ENCODE measurements at regions not wholly inside any gene's neighbourhood (a gene's known extent, or its start where the extent isn't known, plus 50 kb on each side); places are given as distances from the start of the nearest gene placed in this dataset.

DNA sequence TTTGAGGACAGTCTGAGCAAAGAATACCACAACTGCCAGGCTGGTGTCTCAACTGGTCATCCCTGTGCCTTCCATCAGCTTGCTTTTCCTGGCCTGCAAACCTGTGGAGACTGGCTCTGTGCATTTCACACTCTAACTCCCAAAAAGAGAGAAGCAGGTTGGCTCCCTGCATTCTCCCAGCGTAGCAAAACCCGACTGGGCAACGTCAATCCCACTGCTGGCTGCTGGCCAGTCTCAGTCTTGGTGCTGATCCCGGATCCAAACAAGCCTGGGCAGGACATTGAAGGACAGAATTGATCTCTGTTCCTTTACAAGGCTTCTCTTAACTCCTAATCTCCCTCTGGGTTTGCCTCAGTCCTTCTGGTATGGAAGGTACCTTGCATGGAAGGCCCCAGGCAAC is 65.4 kb downstream of the FZD10 start:
- Histone ChIP-seq H3K36me3 (no peaks in the 10 kb centered on the region), H3K27ac (no peak overlapping the region), H3K9me3 (no peaks in the 10 kb centered on the region), H3K4me1 (no peaks in the 10 kb centered on the region), H3K4me3 (no peak overlapping the region), H3K27me3 (no peaks in the 10 kb centered on the region)
- intact Hi-C loops (cut with DNase I) = no loop called here
- TF ChIP-seq CTCF (IDR thresholded peaks at IDR 0.05) = no peak
- no peak for TF ChIP-seq POLR2AphosphoS5 (IDR thresholded peaks at IDR 0.05; ENCODE audit: insufficient read depth in 1 of 2, low read depth in 1 of 2)
- TF ChIP-seq POLR2A (IDR thresholded peaks at IDR 0.05) = no peak
- no peak for DNase-seq (ENCODE audit: extremely low spot score in 2 of 2)

GRCh38 chr12:130236446-130236845 is 74.2 kb downstream of the FZD10 start:
- H3K27me3 ChIP-seq = no peaks in the 10 kb centered on the region
- H3K4me1 ChIP-seq = no peaks in the 10 kb centered on the region
- no peaks in the 10 kb centered on the region for H3K36me3 ChIP-seq
- intact Hi-C loops (cut with DNase I) = no loop called here
- no peak for DNase-seq (ENCODE audit: extremely low spot score in 2 of 2)
- no peak overlapping the region for H3K4me3 ChIP-seq
- no peak for TF ChIP-seq CTCF (IDR thresholded peaks at IDR 0.05)
- no peak for TF ChIP-seq POLR2A (IDR thresholded peaks at IDR 0.05)
- no peak for TF ChIP-seq POLR2AphosphoS5 (IDR thresholded peaks at IDR 0.05; ENCODE audit: insufficient read depth in 1 of 2, low read depth in 1 of 2)
- no peaks in the 10 kb centered on the region for H3K9me3 ChIP-seq
- H3K27ac ChIP-seq = no peak overlapping the region

DNA sequence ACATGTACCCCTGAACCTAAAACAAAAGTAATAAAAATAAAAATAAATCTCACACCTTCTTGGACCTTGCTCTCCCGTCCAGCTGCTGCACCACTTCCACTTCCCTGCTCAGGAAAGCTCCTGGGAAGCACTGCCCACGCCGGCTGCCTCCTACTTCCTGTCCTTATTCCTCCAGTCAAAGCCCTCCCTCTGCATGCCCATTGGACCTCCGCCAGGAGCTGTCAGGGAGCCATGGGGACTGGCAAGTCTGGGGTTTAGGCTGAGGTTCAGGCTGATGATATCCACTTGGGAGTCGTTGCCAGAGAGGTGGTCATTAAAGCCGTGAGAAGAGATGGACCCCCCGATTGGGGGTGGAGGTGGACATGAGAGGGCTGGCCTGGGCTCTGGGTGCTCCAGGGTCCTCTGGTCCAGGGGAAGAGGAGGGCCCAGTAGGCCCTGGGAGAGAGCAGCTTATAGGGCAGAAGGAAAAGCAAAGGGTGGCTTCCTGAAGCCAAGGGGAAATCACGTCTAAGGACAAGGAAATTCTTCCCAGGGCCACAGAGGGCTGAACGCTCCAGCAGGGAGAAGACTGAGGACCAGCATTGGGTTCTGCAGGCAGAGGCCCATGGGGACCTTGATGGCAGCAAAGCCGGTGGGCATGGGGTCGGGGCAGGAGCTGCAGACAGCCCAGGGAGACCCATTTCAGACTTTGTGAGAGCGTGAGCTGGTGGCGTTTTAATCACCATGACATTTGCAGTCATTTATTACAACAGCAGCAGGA is 78.7 kb downstream of the FZD10 start:
- no peak for DNase-seq (ENCODE audit: extremely low spot score in 2 of 2)
- Histone ChIP-seq H3K4me1 (no peaks in the 10 kb centered on the region), H3K4me3 (no peak overlapping the region), H3K27me3 (no peaks in the 10 kb centered on the region), H3K36me3 (no peaks in the 10 kb centered on the region), H3K27ac (no peak overlapping the region), H3K9me3 (no peaks in the 10 kb centered on the region)
- no peak for TF ChIP-seq POLR2A (IDR thresholded peaks at IDR 0.05)
- TF ChIP-seq POLR2AphosphoS5 (IDR thresholded peaks at IDR 0.05; ENCODE audit: insufficient read depth in 1 of 2, low read depth in 1 of 2) = no peak
- TF ChIP-seq CTCF (IDR thresholded peaks at IDR 0.05) = no peak
- intact Hi-C loops (cut with DNase I) = no loop called here

- Histone ChIP-seq H3K4me3 (no peak overlapping the region), H3K27me3 (no peaks in the 10 kb centered on the region), H3K27ac (no peak overlapping the region), H3K9me3 (no peaks in the 10 kb centered on the region), H3K36me3 (no peaks in the 10 kb centered on the region), H3K4me1 (no peaks in the 10 kb centered on the region)
- DNase-seq (ENCODE audit: extremely low spot score in 2 of 2) = no peak
- intact Hi-C loops (cut with DNase I) = no loop called here
- TF ChIP-seq POLR2AphosphoS5 (IDR thresholded peaks at IDR 0.05; ENCODE audit: insufficient read depth in 1 of 2, low read depth in 1 of 2) = no peak
- no peak for TF ChIP-seq CTCF (IDR thresholded peaks at IDR 0.05)
- TF ChIP-seq POLR2A (IDR thresholded peaks at IDR 0.05) = no peak
These were observed 80.2 kb downstream of the FZD10 start for GRCh38 chr12:130242506-130242905.

- Histone ChIP-seq H3K4me1 (no peaks in the 10 kb centered on the region), H3K36me3 (no peaks in the 10 kb centered on the region), H3K27ac (no peak overlapping the region), H3K9me3 (no peaks in the 10 kb centered on the region), H3K4me3 (no peak overlapping the region), H3K27me3 (no peaks in the 10 kb centered on the region)
- TF ChIP-seq CTCF (IDR thresholded peaks at IDR 0.05) (no peak), POLR2A (IDR thresholded peaks at IDR 0.05) (no peak), POLR2AphosphoS5 (IDR thresholded peaks at IDR 0.05; ENCODE audit: insufficient read depth in 1 of 2, low read depth in 1 of 2) (no peak)
- intact Hi-C loops (cut with DNase I) = no loop called here
- DNase-seq (ENCODE audit: extremely low spot score in 2 of 2) = no peak
These were observed 83.0 kb downstream of the FZD10 start for GRCh38 chr12:130245251-130245650.
